SKM-1 (cell line): ENCODE measurements at regions not wholly inside any gene's neighbourhood (a gene's known extent, or its start where the extent isn't known, plus 50 kb on each side); places are given as distances from the start of the nearest gene placed in this dataset.

Source experiments
- DNase-seq: peaks from one replicate; lab custom pipeline; 2025; ENCODE audit not compliant: unreplicated experiment; lab: John Stamatoyannopoulos, UW

DNA sequence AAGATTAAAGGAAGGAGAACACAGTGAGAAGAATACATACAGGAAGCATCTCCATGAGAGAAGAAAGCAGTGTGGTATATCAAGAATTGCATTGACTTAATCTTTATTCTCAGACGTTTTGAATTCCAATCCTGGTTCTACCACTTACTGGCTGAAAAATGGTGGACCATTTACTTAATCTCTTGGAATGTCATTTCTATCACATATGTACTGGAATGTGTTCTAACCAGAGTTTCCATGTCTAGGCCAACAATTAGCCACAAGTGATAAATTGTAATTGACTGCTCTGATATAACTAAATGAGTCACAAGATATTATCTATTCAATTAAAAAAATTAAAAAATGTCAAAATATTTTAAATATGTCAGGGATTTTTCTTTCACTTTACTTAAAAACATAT lies 626.1 kb downstream of the PTPRC start:
- DNase-seq: no peak

DNA sequence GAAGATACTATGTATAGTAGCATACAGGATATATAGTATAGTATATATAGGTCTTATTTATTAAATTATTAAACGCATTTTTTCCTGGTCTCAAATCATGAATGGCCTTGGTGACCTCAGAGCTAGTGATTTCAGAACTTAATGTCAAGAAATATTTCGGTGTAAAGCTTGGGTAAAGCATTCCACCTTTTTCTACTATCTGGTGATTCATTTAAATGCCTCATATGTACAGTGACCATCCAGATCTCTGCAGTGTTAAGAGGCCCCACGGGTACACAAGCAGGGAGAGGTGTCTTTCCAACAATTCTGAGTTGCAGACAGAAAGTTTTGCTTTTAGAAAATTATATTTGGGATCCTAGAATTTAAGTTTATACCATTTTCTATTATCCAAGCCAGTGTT lies 626.5 kb downstream of the PTPRC start:
- DNase-seq: no peak

DNA sequence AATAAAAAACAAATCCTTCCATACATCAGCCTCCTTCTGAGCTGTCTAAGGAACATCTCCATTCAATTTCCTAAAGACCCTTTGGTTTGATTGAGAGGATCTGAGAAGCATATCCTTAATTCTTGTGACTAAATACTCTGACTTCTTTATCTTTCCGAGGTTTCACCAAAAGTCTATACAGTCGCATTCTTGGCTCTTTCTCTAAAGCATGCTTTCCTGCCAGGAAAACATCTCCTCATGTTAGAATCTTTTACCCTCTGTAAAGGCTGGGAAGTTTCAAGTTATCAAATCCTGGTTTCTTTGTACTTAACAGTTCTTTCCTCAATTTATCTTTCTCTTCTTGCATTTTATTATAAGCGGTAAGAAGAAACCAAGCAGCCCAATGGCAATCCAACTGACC lies 630.4 kb downstream of the PTPRC start:
- no peak for DNase-seq

DNA sequence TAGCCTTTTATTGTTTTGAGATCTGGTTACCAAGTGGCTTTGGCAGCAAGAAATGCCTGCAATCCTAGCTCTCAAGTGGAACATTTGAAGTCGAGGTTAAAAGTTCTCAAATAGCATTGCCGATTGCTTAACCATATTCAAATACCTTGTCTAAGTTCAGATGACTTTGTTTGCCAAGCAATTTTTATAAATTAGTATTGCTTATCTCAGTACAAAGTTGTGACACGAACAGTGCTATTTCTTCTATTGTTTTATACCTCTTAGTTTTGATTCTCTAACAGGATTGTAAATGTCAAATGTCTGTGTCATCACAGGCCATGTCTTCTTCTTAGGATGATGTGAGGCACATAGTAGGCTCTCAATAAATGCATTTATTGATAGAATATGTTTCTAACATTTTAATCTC lies 633.3 kb downstream of the PTPRC start:
- DNase-seq: no peak

DNA sequence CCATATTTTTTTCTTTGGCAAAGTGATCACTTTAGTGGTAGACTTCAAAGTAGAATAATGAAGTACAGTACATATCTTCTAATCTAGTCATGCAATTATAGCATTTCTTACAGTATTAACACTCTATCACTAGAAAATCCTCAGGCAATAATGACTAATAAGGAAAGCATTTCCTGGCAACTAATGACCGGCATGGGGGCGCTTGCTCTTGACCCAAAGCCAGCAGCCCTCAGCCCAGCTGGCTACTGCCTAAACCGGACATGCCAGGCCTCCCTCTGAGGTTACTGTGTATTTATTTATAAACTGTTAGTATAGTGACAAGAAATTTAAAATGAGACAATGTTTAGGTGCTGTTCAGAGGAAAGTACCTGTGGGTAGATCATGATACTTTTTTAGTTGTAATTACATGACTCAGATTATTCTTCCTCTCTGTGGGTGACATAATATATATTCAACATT lies 633.8 kb downstream of the PTPRC start:
- no peak for DNase-seq

DNA sequence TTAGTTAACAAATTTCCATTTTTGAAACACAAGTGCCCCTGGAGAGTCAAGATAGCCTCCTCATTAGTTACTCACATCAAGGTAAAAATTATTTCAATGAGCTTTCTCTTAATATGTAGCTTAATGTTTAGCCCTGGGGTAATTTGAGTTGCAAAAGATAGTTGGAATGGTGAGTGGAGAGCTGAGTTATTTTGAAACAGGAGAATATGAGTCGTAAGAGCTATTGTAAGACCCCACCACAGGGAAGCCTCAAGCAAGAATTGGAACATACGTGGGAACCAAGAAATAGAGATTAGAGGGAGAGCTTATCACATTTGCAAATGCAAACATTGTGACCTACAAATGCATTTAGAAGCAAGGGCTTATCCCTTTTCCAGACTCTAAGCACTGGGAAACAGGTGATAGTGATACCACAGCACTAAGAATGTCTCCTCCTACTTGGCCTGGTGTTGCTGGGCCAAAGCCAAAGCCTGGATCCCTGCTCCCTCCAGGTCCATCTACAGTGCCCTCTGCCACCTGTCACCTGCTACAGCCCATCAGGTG lies 635.1 kb downstream of the PTPRC start:
- DNase-seq: no peak

DNA sequence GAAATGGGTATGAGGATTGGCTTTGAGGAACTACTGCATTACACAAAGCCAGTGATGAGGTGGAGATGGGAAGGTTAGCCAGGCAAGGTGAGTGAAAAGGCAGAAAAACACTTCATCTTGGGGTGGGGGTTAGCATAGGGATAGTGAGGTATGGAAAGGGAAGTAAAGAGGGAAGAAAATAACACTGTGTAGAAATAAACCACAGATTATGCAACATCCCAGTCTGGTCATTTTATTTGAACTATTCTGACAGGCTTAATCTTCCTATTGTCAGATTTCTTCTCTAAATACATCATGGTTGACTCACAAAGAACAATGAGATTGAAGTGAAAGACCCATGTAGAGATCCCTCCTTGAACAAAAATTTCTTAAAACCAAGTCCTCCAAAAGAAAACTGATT lies 640.2 kb downstream of the PTPRC start:
- peak; percentile 76 for DNase-seq

DNA sequence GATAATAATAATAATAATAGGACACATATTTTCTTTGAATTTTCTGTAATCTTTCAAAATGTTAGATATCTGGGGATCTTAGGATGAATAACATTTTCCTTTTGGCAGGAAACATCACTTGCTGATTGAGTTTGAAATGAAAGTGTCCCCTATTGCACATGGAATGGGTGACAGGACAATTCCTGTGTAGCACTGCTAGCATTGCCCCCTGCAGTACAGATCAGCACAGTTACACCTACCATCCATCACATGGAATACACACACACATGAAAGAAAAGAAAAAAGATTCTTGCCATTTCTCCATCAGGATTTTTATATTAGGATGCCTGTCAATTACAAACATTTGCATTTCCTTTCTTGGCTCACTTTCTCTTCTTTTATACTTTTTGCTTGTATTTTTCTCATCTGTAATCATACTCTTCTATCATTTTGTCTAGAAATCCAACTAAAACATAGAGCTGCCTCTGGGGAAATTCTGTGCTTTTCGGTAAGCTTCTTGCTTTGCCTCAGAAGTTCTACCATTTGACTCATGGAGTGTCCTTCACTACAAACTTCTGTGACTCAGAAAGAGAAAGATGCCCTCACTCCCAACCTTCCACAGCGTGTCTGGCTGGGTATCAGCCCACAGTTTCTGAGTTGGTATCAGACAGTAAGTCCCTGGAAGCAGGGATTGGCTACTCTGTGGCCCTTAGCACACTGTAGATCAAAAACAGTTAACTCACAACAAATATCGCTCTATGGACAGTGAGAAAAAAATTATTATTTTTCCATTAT lies 641.2 kb downstream of the PTPRC start:
- no peak for DNase-seq

DNA sequence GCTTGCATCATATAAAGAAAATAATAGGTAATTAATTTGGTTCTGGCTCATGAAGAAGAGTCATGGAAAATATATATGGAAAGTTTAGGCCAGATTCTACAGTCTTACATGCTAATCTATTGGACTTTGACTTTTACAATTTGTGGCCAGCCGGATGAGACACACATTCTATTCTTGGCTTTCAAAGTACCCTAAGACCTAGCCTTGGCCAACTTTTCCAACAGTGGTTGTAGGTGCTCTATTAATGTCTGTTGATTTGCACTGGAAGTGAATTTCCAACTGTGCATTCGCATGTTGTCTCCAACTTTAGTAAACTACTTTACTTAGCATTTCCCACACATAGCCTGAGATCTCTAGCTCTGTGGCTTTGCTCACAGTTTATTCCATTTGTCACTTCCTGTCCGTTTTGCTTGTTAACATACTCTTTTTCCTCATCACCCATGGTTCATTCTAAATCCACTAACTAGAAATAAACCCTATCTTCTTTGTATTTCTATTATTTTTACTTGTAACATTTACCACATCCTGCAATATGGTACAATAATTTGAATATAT lies 644.0 kb downstream of the PTPRC start:
- DNase-seq: no peak

DNA sequence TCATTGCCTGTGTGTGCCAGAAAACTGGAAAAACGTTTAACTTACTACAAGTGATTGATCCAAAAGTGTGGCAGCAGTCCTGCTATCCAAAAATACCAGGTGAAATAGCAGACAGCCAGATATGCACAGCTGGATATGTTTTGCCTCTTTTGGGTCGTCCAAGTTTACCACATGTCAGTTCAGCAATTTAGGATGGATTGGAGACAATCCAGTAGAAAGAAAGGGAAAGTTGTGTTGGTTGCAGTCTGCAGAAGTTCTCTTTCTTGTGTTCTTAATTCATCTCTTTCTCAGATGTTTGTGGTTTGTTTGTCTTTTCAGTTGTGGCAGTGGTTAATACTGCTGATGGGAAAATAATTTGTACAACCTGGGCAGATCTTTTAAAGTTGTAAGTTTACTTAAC lies 645.0 kb downstream of the PTPRC start:
- DNase-seq: no peak

DNA sequence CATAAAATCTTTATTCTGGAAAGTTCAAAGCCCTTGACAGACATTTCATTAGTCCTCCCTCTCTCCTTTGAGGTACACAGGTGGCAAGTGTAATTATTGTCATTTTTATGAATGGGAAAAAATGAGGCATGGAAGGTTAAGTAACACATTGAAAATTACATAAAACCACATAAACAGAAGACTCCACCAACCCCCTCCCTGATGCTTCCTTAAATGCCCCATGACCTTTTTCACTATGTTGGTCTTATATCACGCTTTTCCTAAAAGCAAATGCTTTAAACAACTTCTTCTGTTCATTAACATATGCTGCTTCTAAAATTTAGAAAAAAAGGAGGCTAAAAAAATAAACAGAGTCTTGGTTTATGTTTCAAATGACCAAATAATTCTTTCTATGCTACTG lies 648.4 kb downstream of the PTPRC start:
- DNase-seq: no peak

DNA sequence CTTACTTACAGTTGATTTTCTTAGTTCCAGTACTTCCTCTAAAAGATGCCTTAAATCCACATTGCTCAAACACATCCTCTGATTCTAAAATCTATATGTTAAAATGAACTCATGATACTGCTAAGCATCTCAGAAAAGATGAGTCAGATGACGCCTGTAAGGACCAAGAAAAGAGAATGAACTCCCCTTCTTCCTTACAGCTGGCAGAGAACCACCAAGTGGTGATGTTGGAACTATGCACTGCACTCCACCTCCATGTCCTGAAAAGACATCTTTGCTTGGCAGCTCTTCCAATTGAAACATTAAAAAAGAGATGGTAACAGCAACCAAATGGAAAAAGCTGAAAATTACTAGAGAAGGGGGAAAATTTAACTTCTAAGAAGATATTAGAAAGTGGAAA lies 648.8 kb downstream of the PTPRC start:
- DNase-seq: no peak

DNA sequence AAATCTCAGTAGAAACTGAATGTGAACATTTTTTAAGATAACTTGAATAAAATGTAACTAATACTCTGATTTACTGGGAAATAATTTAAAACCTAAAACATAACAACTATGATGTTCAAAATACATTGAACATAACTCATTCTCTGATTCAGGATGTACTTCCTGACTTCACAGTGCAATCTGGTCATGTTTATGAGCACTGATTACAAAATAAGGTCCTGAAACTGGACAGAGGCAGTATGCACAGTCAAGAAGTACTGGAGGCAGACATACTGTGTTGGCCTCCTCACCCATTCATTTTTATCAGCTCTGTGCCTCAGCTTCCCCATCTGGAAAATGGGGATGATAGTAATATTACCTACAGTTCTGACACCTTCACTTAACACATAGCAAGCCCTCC lies 651.3 kb downstream of the PTPRC start:
- no peak for DNase-seq

DNA sequence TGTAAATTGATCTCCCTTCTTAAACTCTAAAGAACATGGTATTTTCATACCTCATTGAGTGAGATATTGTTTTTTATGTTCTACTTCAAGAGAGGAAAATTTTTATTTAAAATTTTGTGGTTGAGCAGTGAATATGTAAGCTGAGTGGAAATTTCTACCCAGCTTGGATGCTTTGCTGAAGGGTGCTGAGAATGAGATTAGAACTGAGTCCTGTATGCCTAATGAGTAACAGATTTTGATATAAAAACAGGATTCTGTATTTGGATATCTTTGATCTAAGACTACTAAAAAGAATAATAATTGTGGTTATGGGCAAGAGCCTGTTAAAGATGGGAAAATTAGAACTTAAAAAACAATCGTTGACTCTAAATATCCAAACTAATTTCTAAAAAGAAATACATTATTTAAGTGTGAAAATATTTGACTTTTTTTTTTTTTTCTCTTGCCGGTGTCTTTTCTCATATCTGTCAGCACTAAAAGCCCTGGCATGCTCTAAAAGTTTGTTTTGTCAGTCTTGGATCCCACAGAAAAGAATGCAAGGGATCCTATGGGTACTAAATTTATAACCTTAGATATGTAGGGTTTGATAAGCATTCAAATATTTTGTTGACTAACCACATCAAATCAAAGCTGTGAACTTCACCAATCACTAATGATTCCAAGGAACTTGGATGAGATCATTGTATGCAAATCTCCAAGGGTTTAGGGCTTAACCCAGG lies 652.3 kb downstream of the PTPRC start:
- no peak for DNase-seq

DNA sequence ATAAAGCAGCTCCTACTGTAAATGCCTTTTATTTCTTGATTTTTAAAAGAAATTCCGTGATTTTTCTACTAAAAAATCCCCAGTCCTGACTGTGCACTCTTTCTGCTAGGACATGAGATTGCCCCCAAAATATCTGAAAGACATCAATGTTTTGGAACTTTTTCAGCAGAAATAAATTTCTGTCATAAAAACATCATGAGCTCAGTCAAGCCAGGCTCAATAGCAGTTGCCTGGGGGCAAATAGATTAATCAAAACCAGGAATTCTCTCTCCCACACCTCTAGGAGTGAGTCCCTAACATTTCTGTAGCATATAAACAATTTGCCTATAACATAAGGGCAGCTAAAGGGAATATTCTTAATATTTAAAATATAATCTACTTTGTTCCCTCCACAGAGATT lies 654.1 kb downstream of the PTPRC start:
- DNase-seq: no peak

DNA sequence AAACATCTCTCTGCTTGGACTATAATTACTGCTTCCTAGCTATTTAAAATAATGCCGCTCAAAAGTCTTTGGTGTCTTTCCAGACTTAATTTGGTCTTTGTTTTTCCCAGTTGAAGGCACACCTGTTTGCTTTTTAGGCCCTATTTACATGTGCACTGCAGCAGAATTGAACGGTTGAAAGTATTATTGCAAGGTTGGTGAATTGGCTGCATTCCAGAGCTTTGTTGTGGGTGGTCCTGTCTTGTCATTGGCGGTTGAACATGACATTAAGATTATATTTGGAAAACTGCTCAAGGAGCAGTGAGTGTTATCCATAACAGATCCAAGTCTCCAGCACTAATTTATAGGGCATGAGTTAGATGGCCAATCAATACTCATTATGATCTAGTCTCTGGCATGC lies 656.3 kb downstream of the PTPRC start:
- no peak for DNase-seq

DNA sequence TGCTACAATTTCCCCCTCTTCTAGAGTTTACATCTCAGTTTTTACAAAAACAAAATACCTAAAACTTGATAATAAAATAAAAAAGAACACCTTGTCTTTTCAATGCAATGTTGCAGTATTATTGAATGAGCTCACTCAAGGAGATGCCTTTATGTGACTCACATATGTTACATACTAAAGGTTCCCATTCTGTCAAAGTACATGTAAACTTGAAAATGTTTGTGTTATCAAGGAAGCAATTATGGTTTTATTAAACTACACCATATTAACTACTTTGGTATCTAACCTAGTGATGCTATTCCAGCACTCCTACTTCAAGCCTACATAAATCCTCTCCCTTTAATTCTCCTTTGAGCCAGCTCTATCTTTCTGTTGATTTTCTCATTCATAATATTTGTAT lies 658.3 kb downstream of the PTPRC start:
- DNase-seq: no peak

DNA sequence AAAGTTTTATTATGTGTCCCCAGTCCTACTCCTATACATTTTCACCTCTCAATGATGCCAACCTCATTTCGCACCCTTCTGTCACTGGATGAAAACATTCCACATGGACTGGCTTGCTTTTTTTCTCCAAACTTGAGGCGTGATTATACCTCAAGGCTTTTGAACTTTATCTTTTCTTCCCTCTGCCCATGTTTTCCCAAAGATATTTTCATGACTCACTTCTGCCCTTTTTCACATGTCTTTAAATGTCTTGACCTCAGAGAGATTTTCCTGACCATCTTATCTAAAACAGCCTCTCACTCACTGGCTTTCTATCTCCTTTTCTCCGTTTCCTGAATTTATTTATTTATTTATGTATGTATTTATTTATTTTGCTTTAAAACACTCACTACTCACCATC lies 659.0 kb downstream of the PTPRC start:
- no peak for DNase-seq

DNA sequence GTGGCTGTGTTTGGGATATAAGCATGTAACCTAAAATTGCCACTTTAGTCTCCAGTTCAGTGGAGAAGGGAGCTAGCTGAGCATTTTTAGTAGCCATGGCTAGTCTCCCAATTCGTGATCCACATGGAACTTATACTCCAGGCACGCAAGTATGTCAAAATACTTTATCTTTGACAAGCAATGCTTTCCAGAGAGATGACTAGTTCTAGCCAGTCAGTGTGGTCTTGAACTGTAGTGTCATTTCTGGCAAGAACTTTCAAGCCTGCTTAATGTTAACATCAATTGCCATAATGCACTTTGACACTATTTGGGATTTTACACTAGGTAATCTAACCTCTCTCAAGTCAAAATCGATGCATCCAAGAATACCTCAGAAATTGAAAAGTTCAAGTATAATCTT lies 660.0 kb downstream of the PTPRC start:
- no peak for DNase-seq

DNA sequence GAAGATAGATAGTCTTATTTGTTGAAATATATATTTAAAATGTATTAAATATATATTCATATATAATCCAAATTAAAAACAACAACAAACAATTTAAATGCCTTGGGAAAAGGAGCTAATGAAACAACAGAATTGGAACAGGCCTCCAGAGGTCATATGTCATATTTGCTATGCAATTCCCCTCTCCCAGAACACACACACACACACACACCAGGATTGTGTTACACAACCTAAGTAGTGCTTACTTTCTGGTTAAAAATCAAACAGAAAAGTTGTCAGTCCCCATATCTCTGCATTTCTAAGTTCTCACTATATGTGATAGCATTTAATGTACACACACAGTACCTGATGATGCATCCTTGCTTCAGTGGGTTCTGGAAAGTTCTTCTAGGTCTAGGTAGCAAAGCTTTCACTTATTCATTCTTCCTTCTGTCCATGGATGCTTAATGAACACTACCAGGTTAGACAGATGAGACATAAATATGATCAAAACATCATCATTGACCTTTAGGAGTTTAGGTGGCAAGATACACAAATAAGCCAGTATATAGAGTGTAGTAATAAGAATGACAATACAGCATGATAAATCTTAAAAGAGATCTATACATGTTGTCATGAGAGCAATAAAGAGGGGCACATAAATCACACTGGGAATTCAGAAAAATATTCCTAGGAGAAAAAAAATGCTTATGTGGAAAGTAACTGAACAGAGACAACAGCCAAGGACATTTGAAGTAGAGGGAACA lies 662.8 kb downstream of the PTPRC start:
- no peak for DNase-seq

DNA sequence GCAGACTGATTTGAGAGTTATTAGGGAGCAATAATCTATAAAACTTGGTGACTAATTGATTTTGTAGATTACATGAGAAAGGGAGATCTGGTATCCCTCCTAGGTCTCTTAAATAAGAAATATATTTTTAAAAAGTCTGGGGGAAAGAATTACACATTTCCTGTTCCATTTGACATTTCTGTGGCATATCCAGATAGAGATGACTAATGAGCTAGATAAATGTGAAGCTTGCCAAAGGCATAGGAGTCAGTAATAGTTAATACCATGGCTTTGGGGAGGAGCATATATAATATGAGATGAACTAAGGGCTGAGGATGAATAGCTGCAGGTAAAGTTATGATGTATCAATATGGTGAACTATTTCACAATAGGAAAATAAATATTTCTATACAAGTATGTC lies 663.7 kb downstream of the PTPRC start:
- no peak for DNase-seq
